ENCODE measurements at regions not wholly inside any gene's neighbourhood (a gene's known extent, or its start where the extent isn't known, plus 50 kb on each side); places are given as distances from the start of the nearest gene placed in this dataset.

DNA sequence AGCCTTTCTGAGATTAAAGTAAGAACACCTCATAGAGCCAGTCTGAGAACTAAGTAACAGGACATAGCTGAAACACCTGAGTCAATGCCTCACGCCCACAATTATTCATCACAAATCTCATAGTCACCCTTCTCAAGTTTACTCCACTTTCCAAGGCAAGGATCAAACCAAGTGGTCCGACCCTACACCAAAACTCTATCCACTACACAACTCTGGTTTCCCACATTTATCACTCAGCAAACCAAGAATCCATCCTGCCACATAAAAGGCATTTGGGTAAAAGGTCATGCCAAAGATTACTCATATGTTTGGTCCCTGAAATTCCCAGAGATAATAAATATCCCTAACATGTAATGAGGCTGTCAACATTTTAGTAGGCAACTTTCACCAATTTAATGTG lies 144.1 kb downstream of the RPAP3 start:
- Histone ChIP-seq H3K4me2 (no peak overlapping the region), H4K20me1 (no peaks in the 10 kb centered on the region), H3K4me3 (no peak overlapping the region), H3K36me3 (no peaks in the 10 kb centered on the region), H3K27ac (no peak overlapping the region), H3K9ac (no peak overlapping the region), H3K27me3 (no peaks in the 10 kb centered on the region), H3K4me1 (no peaks in the 10 kb centered on the region), H3K9me3 (no peaks in the 10 kb centered on the region)
- TF ChIP-seq Cebpa-rat (IDR thresholded peaks at IDR 0.05): no peak

DNA sequence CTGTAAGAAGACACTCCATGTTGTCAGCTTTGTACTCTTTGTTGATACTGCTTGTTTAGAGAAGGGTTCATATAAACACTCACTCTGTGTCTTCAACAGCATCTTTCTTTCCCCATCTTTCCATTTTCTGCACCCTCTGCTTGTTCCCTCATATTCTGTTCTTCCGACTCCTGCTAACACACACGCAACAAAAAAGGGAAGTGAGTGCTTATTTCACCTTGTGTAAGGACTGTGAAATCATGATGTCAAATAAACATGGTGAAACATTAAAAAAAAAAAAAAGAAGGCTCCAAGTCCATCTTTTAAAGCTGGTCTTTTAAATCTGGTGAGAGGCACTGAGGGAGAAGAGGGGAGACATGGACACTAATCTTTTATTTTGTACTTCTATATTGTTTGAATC lies 145.4 kb downstream of the RPAP3 start:
- Histone ChIP-seq H3K4me3 (no peak overlapping the region), H3K27me3 (no peaks in the 10 kb centered on the region), H3K9me3 (no peaks in the 10 kb centered on the region), H3K4me2 (no peak overlapping the region), H3K36me3 (no peaks in the 10 kb centered on the region), H3K4me1 (no peaks in the 10 kb centered on the region), H3K9ac (no peak overlapping the region), H3K27ac (no peak overlapping the region), H4K20me1 (no peaks in the 10 kb centered on the region)
- TF ChIP-seq Cebpa-rat (IDR thresholded peaks at IDR 0.05): no peak

DNA sequence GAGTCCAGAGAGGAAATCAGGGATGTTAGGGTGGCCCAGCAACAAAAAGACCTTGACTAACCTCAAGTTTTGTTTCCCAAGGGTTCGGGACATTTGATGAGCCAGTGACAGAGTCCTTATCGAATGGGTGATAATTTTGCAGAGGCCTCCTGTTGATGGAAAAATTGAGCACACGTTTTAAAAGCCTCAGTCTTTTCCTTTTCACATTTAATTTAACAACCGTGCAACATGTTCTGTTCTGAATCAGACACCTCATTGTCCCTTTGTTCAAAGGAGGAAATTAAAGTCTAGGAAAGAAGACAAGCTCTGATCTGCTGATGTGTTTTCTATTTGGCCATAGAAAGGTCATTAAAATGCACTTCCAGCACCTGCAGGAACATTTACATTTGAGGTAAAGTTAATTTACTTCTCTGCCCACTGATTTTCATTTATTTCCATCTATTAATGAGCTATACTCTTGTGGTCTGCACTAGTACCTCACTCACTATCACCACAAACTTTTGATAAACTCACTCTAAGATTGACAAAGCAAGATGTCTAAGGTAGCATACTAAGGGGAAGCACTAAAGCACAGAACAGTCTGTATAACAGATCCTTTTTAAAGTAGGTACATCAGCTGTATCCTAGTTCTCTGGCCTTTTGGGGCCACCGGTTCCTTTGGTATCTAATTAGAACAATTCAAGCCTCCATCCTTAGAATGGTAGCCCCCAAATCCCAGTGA lies 147.0 kb downstream of the RPAP3 start:
- no peak overlapping the region for H3K27ac ChIP-seq
- no peak overlapping the region for H3K4me2 ChIP-seq
- H3K36me3 ChIP-seq: no peaks in the 10 kb centered on the region
- H3K27me3 ChIP-seq: no peaks in the 10 kb centered on the region
- H3K4me1 ChIP-seq: no peaks in the 10 kb centered on the region
- no peak overlapping the region for H3K4me3 ChIP-seq
- peaks cover 2% of the 10 kb centered on the region; the same call in 1 of the 2 replicates for H3K9me3 ChIP-seq
- no peaks in the 10 kb centered on the region for H4K20me1 ChIP-seq
- no peak overlapping the region for H3K9ac ChIP-seq
- TF ChIP-seq Cebpa-rat (IDR thresholded peaks at IDR 0.05): no peak

DNA sequence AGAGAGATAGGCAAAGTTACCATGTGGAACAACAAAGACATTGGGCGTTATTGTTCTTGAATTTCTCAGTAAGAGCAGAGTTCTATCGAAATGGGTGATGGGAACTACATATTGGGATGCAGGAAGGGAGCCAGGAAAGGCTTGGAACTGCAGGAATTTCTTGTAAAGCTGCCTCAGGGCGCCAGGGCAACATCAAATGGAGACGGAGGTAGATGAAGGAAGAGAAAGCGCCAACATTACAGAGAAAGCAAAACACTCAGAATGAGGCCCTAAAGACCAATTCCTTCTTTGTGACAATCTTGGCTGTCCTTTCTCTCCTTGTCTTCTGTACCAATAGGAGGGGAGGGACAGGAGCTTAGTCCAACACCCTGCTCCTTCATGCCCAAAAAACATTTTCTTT lies 148.4 kb downstream of the RPAP3 start:
- H3K27me3 ChIP-seq: no peaks in the 10 kb centered on the region
- no peak overlapping the region for H3K4me3 ChIP-seq
- no peaks in the 10 kb centered on the region for H4K20me1 ChIP-seq
- H3K36me3 ChIP-seq: no peaks in the 10 kb centered on the region
- TF ChIP-seq Cebpa-rat (IDR thresholded peaks at IDR 0.05): no peak
- H3K4me1 ChIP-seq: no peaks in the 10 kb centered on the region
- H3K9me3 ChIP-seq: peaks cover 16% of the 10 kb centered on the region
- no peak overlapping the region for H3K4me2 ChIP-seq
- H3K9ac ChIP-seq: no peak overlapping the region
- no peak overlapping the region for H3K27ac ChIP-seq

GRCh38 chr12:47556261-47557030 lies 149.4 kb downstream of the RPAP3 start:
- no peak overlapping the region for H3K4me3 ChIP-seq
- H3K27ac ChIP-seq: no peak overlapping the region
- H3K9me3 ChIP-seq: peaks cover 18% of the 10 kb centered on the region
- H3K27me3 ChIP-seq: no peaks in the 10 kb centered on the region
- H3K36me3 ChIP-seq: no peaks in the 10 kb centered on the region
- no peak for TF ChIP-seq Cebpa-rat (IDR thresholded peaks at IDR 0.05)
- no peaks in the 10 kb centered on the region for H4K20me1 ChIP-seq
- no peak overlapping the region for H3K4me2 ChIP-seq
- no peaks in the 10 kb centered on the region for H3K4me1 ChIP-seq
- H3K9ac ChIP-seq: no peak overlapping the region

DNA sequence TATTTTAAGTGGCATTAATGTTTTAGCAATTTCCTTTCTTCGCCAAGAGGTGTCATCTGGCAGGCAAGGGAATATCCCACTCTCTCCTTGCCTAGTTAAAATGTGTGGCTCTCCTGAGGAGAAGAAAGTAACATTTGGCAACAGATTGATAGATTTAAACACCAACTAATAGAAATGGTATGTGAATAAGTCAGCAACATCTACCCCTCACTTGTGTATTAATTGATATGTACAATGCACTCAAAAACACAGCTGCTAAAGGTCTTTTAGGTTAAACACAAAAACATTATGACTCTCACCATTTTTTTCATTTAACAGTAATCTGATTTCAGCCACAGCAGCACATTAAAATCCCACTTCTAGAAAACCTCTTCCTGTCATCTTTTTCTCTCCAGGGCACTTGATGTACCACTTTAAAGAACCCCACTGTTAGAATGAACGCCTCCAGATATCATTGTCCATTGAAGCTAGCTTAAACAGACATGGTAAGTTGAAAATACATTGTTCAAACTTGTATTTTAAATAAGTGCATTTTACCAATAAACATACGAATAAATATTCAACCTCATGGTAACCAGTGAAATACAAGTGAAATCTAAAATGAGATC lies 151.7 kb downstream of the RPAP3 start:
- no peaks in the 10 kb centered on the region for H3K4me1 ChIP-seq
- no peaks in the 10 kb centered on the region for H4K20me1 ChIP-seq
- H3K9me3 ChIP-seq: peaks cover 18% of the 10 kb centered on the region
- no peaks in the 10 kb centered on the region for H3K27me3 ChIP-seq
- no peak overlapping the region for H3K9ac ChIP-seq
- no peaks in the 10 kb centered on the region for H3K36me3 ChIP-seq
- no peak overlapping the region for H3K4me3 ChIP-seq
- no peak overlapping the region for H3K27ac ChIP-seq
- TF ChIP-seq Cebpa-rat (IDR thresholded peaks at IDR 0.05): no peak
- H3K4me2 ChIP-seq: no peak overlapping the region

DNA sequence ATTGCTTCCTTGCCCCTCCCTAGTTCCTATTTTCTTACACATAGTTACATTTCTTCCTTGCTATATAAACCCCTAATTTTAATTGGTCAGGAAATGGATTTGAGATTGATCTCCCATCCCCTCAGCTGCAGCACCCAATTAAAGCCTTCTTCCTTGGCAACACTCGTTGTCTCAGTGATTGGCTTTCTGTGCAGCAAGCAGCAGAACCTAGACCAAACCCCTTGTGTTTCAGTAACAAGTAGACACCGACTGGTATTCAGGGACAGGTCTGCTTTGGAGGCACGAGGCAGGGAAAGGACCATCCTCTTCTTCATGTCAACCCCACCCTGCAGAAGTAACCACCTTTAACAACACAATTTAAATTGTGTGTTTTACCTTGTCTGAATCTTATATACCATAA lies 152.6 kb downstream of the RPAP3 start:
- H3K27ac ChIP-seq: no peak overlapping the region
- H3K4me1 ChIP-seq: no peaks in the 10 kb centered on the region
- H3K27me3 ChIP-seq: no peaks in the 10 kb centered on the region
- no peaks in the 10 kb centered on the region for H4K20me1 ChIP-seq
- TF ChIP-seq Cebpa-rat (IDR thresholded peaks at IDR 0.05): no peak
- no peaks in the 10 kb centered on the region for H3K36me3 ChIP-seq
- no peak overlapping the region for H3K4me3 ChIP-seq
- peaks cover 18% of the 10 kb centered on the region for H3K9me3 ChIP-seq
- H3K4me2 ChIP-seq: no peak overlapping the region
- H3K9ac ChIP-seq: no peak overlapping the region

GRCh38 chr12:47551426-47551851 lies 154.4 kb downstream of the RPAP3 start:
- Histone ChIP-seq H4K20me1 (no peaks in the 10 kb centered on the region), H3K27ac (no peak overlapping the region), H3K36me3 (no peaks in the 10 kb centered on the region), H3K27me3 (no peaks in the 10 kb centered on the region), H3K4me1 (peaks cover under 1% of the 10 kb centered on the region; the same call in 1 of the 2 replicates), H3K4me3 (no peak overlapping the region), H3K9me3 (peaks cover 18% of the 10 kb centered on the region), H3K4me2 (no peak overlapping the region), H3K9ac (no peak overlapping the region)
- no peak for TF ChIP-seq Cebpa-rat (IDR thresholded peaks at IDR 0.05)

GRCh38 chr12:47549258-47549657 lies 156.6 kb downstream of the RPAP3 start:
- peaks cover 7% of the 10 kb centered on the region for H3K4me1 ChIP-seq
- H3K27me3 ChIP-seq: no peaks in the 10 kb centered on the region
- no peak overlapping the region for H3K4me2 ChIP-seq
- H3K27ac ChIP-seq: no peak overlapping the region
- no peak overlapping the region for H3K4me3 ChIP-seq
- no peaks in the 10 kb centered on the region for H4K20me1 ChIP-seq
- H3K36me3 ChIP-seq: no peaks in the 10 kb centered on the region
- TF ChIP-seq Cebpa-rat (IDR thresholded peaks at IDR 0.05): no peak
- H3K9ac ChIP-seq: no peak overlapping the region
- H3K9me3 ChIP-seq: peaks cover 18% of the 10 kb centered on the region

- Histone ChIP-seq H4K20me1 (no peaks in the 10 kb centered on the region), H3K9me3 (peaks cover 12% of the 10 kb centered on the region), H3K4me2 (no peak overlapping the region), H3K9ac (no peak overlapping the region), H3K4me3 (no peak overlapping the region), H3K27ac (no peak overlapping the region), H3K36me3 (no peaks in the 10 kb centered on the region), H3K27me3 (no peaks in the 10 kb centered on the region), H3K4me1 (peaks cover 7% of the 10 kb centered on the region)
- TF ChIP-seq Cebpa-rat (IDR thresholded peaks at IDR 0.05): no peak
These were observed 157.4 kb downstream of the RPAP3 start for GRCh38 chr12:47548401-47548800.

Data from BLaER1 (cell line).